Choroid plexus epithelial cell (primary cell): ENCODE measurements at regions not wholly inside any gene's neighbourhood (a gene's known extent, or its start where the extent isn't known, plus 50 kb on each side); places are given as distances from the start of the nearest gene placed in this dataset.

Experiments used
- DNase-seq: peaks from one replicate; pipeline ENCODE4 v3.0.0-alpha.2; 2010; ENCODE audit warnings: low read depth
- H3K4me3 ChIP-seq: 2 replicates; pipeline ENCODE4 v1.5.1; 2011; ENCODE audit warnings: low read depth, mild to moderate bottlenecking, control low read depth, low read length, moderate library complexity
- TF ChIP-seq, protein P1 (sequence below): conservative IDR thresholded peaks from 2 replicates; pipeline ENCODE4 v1.5.1; 2011; ENCODE audit warnings: low read depth, mild to moderate bottlenecking, control low read depth, inconsistent platforms, low read length, moderate library complexity

DNA sequence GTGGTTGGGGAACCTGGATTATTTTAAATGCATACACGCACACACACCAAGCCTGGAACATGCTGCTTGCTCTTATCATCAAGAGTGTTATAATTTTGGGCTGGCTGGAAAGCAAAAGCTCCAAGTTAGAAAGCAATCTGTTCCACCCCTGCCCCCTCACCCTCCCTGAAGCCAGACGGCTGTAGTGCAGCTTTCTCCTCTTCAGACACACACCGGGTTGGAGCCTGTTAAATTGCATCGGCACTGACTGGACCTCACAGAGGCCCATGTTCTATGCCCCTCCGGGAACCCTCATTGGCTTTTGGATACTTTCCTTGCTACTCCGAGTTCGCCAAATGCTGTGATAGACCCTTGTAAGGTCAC is 90.6 kb upstream of the KCNJ15 start:
- DNase-seq = peak; percentile 16
- TF ChIP-seq, protein P1, sequence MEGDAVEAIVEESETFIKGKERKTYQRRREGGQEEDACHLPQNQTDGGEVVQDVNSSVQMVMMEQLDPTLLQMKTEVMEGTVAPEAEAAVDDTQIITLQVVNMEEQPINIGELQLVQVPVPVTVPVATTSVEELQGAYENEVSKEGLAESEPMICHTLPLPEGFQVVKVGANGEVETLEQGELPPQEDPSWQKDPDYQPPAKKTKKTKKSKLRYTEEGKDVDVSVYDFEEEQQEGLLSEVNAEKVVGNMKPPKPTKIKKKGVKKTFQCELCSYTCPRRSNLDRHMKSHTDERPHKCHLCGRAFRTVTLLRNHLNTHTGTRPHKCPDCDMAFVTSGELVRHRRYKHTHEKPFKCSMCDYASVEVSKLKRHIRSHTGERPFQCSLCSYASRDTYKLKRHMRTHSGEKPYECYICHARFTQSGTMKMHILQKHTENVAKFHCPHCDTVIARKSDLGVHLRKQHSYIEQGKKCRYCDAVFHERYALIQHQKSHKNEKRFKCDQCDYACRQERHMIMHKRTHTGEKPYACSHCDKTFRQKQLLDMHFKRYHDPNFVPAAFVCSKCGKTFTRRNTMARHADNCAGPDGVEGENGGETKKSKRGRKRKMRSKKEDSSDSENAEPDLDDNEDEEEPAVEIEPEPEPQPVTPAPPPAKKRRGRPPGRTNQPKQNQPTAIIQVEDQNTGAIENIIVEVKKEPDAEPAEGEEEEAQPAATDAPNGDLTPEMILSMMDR = no peak

DNA sequence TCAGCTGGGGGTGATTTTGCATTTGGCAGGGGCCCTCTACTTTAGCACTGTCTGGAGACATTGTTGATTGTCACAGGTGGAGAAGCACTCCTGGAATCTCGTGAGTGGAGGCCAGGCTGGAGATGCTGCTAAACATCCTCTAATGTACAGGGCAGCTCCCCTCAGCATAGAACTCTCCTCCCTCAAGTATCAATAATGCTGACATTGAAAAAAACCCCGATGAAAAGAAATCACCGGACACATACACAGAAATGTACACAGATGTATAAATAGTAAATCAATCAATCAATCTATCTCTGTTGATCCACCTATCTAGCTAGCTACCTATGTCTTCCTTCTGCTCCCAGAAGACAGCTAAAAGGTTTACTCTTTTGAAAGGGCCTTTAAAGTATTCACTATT is 89.4 kb upstream of the KCNJ15 start:
- no peak overlapping the region for H3K4me3 ChIP-seq
- TF ChIP-seq, protein P1 = no peak

More for the DNA sequence above, 90.6 kb upstream of the KCNJ15 start:
- no peak overlapping the region for H3K4me3 ChIP-seq

DNA sequence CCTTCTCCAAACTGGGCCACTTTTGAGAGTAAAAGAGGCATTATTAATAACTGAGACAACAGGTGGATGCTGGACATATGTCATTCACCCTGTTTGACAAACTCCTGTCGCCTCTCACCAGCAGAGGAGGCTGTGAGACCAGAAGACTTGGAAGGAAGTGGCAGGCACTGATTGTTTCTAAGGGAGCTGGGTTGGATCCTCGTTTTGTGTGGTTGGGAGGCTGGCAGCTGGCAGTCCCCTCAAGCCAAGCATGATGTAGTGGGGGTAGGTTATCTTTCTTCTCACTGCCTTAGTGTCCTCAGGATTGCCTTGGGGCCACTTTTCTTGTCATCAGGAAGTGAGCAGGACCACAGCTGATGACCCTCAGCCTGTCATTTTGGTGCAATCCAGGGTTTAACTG is 86.5 kb upstream of the KCNJ15 start:
- TF ChIP-seq, protein P1 = peak; percentile 56
- H3K4me3 ChIP-seq = no peak overlapping the region
- DNase-seq = peak; percentile 38

More for the DNA sequence above, 89.4 kb upstream of the KCNJ15 start:
- no peak for DNase-seq

DNA sequence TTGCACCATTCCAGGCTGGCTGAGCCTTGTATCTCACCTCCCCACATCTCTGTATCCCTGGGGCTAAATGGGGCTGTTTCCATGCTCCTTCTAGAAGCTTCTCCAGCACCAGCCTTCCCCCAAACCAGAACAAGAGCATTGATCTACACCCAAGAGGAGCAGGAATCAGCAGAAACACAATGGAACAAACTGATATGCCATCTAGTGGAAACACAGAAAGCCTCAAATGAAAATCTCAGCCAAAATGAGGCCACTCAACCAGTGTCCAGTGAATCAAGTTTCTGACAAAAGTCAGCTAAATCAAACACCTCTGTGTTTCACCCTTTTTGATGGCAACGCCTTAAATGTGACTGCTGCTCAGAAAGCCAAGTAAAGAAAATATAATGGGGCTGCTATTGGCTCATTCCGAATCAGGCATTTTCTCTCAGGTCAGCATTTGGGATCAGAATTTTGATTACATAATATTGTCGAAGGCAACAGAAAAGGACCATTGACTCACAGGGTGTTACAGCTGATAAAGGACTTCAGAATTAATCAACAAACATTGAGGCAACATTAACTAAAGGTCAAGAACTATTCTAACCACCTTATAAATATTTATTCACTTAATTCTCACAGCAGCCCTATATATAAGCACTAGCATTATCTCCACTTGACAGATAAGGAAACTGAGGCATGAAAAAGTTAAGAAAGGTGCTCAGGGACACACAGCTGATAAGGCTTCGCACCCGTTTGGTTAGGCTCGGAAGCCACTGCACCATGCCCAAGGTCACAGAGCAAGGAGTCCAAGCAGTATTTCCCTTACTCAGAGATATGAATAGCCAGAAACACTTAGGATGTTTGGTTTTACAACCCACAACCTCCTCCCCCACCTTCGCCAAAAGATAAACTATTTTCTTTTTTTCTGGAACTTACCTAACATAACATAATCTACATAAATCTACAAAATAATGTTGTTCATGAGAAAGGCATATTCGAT is 85.8 kb upstream of the KCNJ15 start:
- DNase-seq = peak; percentile 26
- TF ChIP-seq, protein P1 = peak; percentile 52
- H3K4me3 ChIP-seq = no peak overlapping the region

DNA sequence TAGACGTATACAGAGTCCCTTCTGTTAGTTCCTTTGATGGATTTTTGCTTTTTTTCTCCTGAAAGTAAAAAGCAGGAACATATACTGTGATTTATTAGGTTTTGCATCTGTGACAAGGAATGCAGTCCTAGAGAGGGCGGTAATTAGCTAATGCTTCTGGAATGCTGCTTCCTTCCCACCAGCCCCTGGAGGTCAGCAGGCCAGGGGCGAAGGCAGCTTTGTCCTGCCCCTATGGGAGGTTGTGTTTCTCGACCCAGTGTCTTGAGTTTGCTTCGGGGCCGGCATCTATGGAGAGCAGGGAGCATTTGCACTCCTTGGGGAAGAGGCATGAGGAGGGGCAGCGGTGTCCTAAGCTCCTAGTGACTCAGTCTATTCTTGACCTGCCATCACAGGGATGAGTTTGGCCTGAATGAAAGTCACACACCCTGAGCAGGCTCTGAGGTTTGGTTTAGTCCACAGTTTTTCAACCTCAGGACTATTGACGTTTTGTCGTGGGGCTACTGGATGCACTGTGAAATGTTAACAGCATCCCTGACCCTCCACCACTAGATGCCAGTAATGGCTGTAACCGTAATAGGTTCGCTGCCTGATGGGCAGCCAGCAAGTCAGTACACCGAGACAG is 85.0 kb upstream of the KCNJ15 start:
- no peak overlapping the region for H3K4me3 ChIP-seq
- DNase-seq = peak; percentile 74

GRCh38 chr21:38173276-38174035 is 83.3 kb upstream of the KCNJ15 start:
- TF ChIP-seq, protein P1 = no peak
- H3K4me3 ChIP-seq = no peak overlapping the region
- no peak for DNase-seq

More for the DNA sequence above, 85.0 kb upstream of the KCNJ15 start:
- TF ChIP-seq, protein P1 = peak; percentile 58
